ENCODE measurements at regions not wholly inside any gene's neighbourhood (a gene's known extent, or its start where the extent isn't known, plus 50 kb on each side); places are given as distances from the start of the nearest gene placed in this dataset.

GRCh38 chr4:81348086-81348777 is 123.5 kb downstream of the RASGEF1B start:
- TF ChIP-seq POLR2AphosphoS5 (IDR thresholded peaks at IDR 0.05) (no peak), EP300 (IDR thresholded peaks at IDR 0.05) (no peak), POLR2A (IDR thresholded peaks at IDR 0.05) (no peak)

Measured in suprapubic skin (tissue), 4 donors.